A549 (cell line): ENCODE measurements at regions not wholly inside any gene's neighbourhood (a gene's known extent, or its start where the extent isn't known, plus 50 kb on each side); places are given as distances from the start of the nearest gene placed in this dataset.

Experiments
- ATAC-seq, 2 experiments: fragments of 200-7000 bp in 1 of 2; fragments of >200 bp in 1 of 2; cut with Nextera tagmentation in 1 of 2; cut with Tn5 transposase in 1 of 2; 3 replicates each; pipeline versions ENCODE4 v1.8.0 to v1.9.1; 2018 to 2020; ENCODE audit warnings: mild to moderate bottlenecking in 1 of 2, moderate library complexity in 1 of 2
- CTCF ChIA-PET: fragments of 300-600 bp; sonication (Branson Sonifier 250); formaldehyde crosslinking; extraction: SDS; loops from one replicate; lab custom pipeline; 2021; ENCODE audit warnings: antibody characterized with exemption, inconsistent platforms; lab: Yijun Ruan, JAX
- POLR2A ChIA-PET: fragments of 350-600 bp; formaldehyde crosslinking; extraction: SDS; loops from one replicate; lab custom pipeline; 2021; ENCODE audit warnings: antibody characterized with exemption, inconsistent platforms; lab: Yijun Ruan, JAX
- DNase-seq, 2 experiments: peaks; one replicate each; pipeline versions ENCODE4 v3.0.0 to v3.0.0-alpha.2; 2011 to 2016; ENCODE audit warnings: low read depth in 1 of 2, low spot score in 1 of 2
- FAIRE-seq: peaks from 2 replicates; lab custom pipeline; 2011; peaks lifted over from hg19 to GRCh38; lab: Jason Lieb, UNC
- H3K27ac ChIP-seq, 2 experiments: fragments of >200 bp; sonication (Bioruptor Twin); formaldehyde crosslinking; 3 replicates each; pipeline ENCODE4 v1.5.1; 2016 to 2017
- H3K4me1 ChIP-seq: fragments of >200 bp; sonication (Bioruptor Twin); formaldehyde crosslinking; 3 replicates; pipeline ENCODE4 v1.6.1; 2016
- H3K4me2 ChIP-seq: fragments of >200 bp; sonication (Bioruptor Twin); formaldehyde crosslinking; 3 replicates; pipeline ENCODE4 v1.6.1; 2016
- H3K4me3 ChIP-seq: fragments of >200 bp; sonication (Bioruptor Twin); formaldehyde crosslinking; 3 replicates; pipeline ENCODE4 v1.5.1; 2016
- H3K9me3 ChIP-seq: fragments of >200 bp; sonication (Bioruptor Twin); formaldehyde crosslinking; 3 replicates; pipeline ENCODE4 v1.6.1; 2016
- ATOH8 ChIP-seq: fragments of 250-450 bp; sonication (Bioruptor Pico); IDR thresholded peaks from 2 replicates; pipeline ENCODE4 v1.5.0; 2020; ENCODE audit warnings: low read depth, mild to moderate bottlenecking, moderate library complexity
- CBX2 ChIP-seq: fragments of 200-600 bp; sonication (generic); IDR thresholded peaks from 2 replicates; pipeline ENCODE4 v1.6.1; 2016; ENCODE audit warnings: low read depth, mild to moderate bottlenecking, borderline replicate concordance
- CBX8 ChIP-seq: fragments of 200-600 bp; sonication (generic); IDR thresholded peaks from 2 replicates; pipeline ENCODE4 v1.6.1; 2016
- CHD2 ChIP-seq: fragments of 150-350 bp; IDR thresholded peaks from 2 replicates; pipeline ENCODE4 v1.6.1; 2014; ENCODE audit warnings: low read length; ENCODE audit not compliant: partially characterized antibody
- CHD4 ChIP-seq: fragments of 200-600 bp; sonication (generic); IDR thresholded peaks from 2 replicates; pipeline ENCODE4 v1.6.1; 2016; ENCODE audit warnings: antibody characterized with exemption, mild to moderate bottlenecking, borderline replicate concordance
- E2F6 ChIP-seq: IDR thresholded peaks from 2 replicates; pipeline ENCODE4 v1.6.1; 2012; ENCODE audit warnings: low read depth, borderline replicate concordance
- EHF ChIP-seq: fragments of 250-450 bp; sonication (Bioruptor Pico); IDR thresholded peaks from 2 replicates; pipeline ENCODE4 v1.5.0; 2020; ENCODE audit warnings: mild to moderate bottlenecking
- EHMT2 ChIP-seq: fragments of 200-600 bp; sonication (generic); IDR thresholded peaks from 2 replicates; pipeline ENCODE4 v1.6.1; 2016; ENCODE audit warnings: antibody characterized with exemption, low read depth, mild to moderate bottlenecking, moderate library complexity
- FOSL2 ChIP-seq, 2 experiments: fragments of 450-650 bp in 1 of 2; fragments of >200 bp in 1 of 2; sonication (Bioruptor Twin) in 1 of 2; formaldehyde crosslinking; IDR thresholded peaks; 2 replicates each; pipeline versions ENCODE4 v1.5.0 to v1.6.1; 2016 to 2020; ENCODE audit warnings: mild to moderate bottlenecking in 1 of 2, moderate library complexity in 1 of 2
- HDAC2 ChIP-seq: fragments of 200-600 bp; sonication (generic); IDR thresholded peaks from 2 replicates; pipeline ENCODE4 v1.6.1; 2016
- HES2 ChIP-seq: fragments of >200 bp; sonication (Bioruptor Twin); formaldehyde crosslinking; IDR thresholded peaks from 2 replicates; pipeline ENCODE4 v1.6.1; 2016
- HMGXB4 ChIP-seq: fragments of 250-450 bp; sonication (Bioruptor Pico); IDR thresholded peaks from 2 replicates; pipeline ENCODE4 v1.5.0; 2021; ENCODE audit warnings: mild to moderate bottlenecking, moderate library complexity, borderline replicate concordance
- JUN ChIP-seq, 2 experiments: fragments of >200 bp; sonication (Bioruptor Twin); formaldehyde crosslinking; IDR thresholded peaks; 2 replicates in 1 of 2; 3 replicates in 1 of 2; pipeline ENCODE4 v1.6.1; 2016 to 2017
- KDM1A ChIP-seq: fragments of 200-600 bp; sonication (generic); IDR thresholded peaks from 2 replicates; pipeline ENCODE4 v1.6.1; 2016; ENCODE audit warnings: low read depth, mild to moderate bottlenecking
- MAFK ChIP-seq: fragments of 450-650 bp; IDR thresholded peaks from 2 replicates; pipeline ENCODE4 v1.6.1; 2014; ENCODE audit not compliant: partially characterized antibody
- MYC ChIP-seq: IDR thresholded peaks from 2 replicates; pipeline ENCODE4 v1.6.1; 2012; ENCODE audit warnings: mild to moderate bottlenecking, inconsistent platforms, low read length, improper control_type of control experiment, borderline replicate concordance
- NFE2L2 ChIP-seq: fragments of 150-350 bp; conservative IDR thresholded peaks from 2 replicates; pipeline ENCODE4 v1.6.1; 2014; ENCODE audit warnings: low read length
- NPAS2 ChIP-seq: fragments of 250-450 bp; sonication (Bioruptor Pico); IDR thresholded peaks from 2 replicates; pipeline ENCODE4 v1.8.0; 2022; ENCODE audit warnings: mild to moderate bottlenecking, moderate library complexity, borderline replicate concordance
- PHF8 ChIP-seq: fragments of 200-600 bp; sonication (generic); IDR thresholded peaks from 2 replicates; pipeline ENCODE4 v1.6.1; 2016; ENCODE audit warnings: low read depth, mild to moderate bottlenecking, antibody characterized with exemption, moderate library complexity, borderline replicate concordance
- POLR2A ChIP-seq: IDR thresholded peaks from 2 replicates; pipeline ENCODE4 v1.6.1; 2012; ENCODE audit warnings: mild to moderate bottlenecking, low read length
- POLR2AphosphoS2 ChIP-seq: conservative IDR thresholded peaks from 2 replicates; pipeline ENCODE4 v1.6.1; 2012; ENCODE audit warnings: low read length, improper control_type of control experiment, inconsistent platforms
- RARB ChIP-seq: fragments of 250-450 bp; sonication (Bioruptor Pico); IDR thresholded peaks from 2 replicates; pipeline ENCODE4 v1.8.0; 2021; ENCODE audit warnings: mild to moderate bottlenecking, moderate library complexity
- RFX5 ChIP-seq: fragments of 450-650 bp; IDR thresholded peaks from 2 replicates; pipeline ENCODE4 v1.7.1; 2014; ENCODE audit warnings: antibody characterized with exemption, mild to moderate bottlenecking, moderate library complexity
- RNF2 ChIP-seq: fragments of 200-600 bp; sonication (generic); IDR thresholded peaks from 2 replicates; pipeline ENCODE4 v1.6.1; 2016; ENCODE audit warnings: low read depth, mild to moderate bottlenecking, antibody characterized with exemption, moderate library complexity, borderline replicate concordance
- SMC3 ChIP-seq: fragments of >200 bp; sonication (Bioruptor Twin); formaldehyde crosslinking; IDR thresholded peaks from 3 replicates; pipeline ENCODE4 v1.6.1; 2018; ENCODE audit warnings: inconsistent platforms
- USF2 ChIP-seq: fragments of 450-650 bp; IDR thresholded peaks from 2 replicates; pipeline ENCODE4 v1.6.1; 2014; ENCODE audit warnings: antibody characterized with exemption
- ZNF302 ChIP-seq: fragments of 250-450 bp; sonication (Bioruptor Pico); IDR thresholded peaks from 2 replicates; pipeline ENCODE4 v1.9.0; 2021; ENCODE audit warnings: inconsistent platforms, mild to moderate bottlenecking, moderate library complexity
- WGBS: methylation state at CpG from one replicate; pipeline ENCODE4 v1.1.6; 2017; ENCODE audit errors: missing lambda C conversion rate; 5-methylcytosine and 5-hydroxymethylcytosine counted together

GRCh38 chr4:161182913-161183312, 980.9 kb downstream of the FSTL5 start:
- H3K4me3 ChIP-seq: no peak overlapping the region
- DNase-seq (no peak), ATAC-seq (no peak), FAIRE-seq (no peak)
- TF ChIP-seq CHD2: no peak
- ChIA-PET CTCF (no interaction called here), POLR2A (no interaction called here)
- no peak overlapping the region for H3K4me2 ChIP-seq
- no peaks in the 10 kb centered on the region for H3K4me1 ChIP-seq
- no peak overlapping the region for H3K27ac ChIP-seq
- H3K9me3 ChIP-seq: no peaks in the 10 kb centered on the region
- 80% methylated on average over 3 of the region's 3 CpGs for WGBS

- TF ChIP-seq EHF (CRISPR knock-in tag) (no peak), HDAC2 (no peak), MAFK (no peak), CBX2 (no peak), JUN (IDR thresholded peaks at IDR 0.05) (no peak), E2F6 (no peak), FOSL2 (IDR thresholded peaks at IDR 0.05) (no peak), FOSL2 (CRISPR knock-in tag; IDR thresholded peaks at IDR 0.05) (no peak), HES2 (no peak), CHD2 (no peak), PHF8 (no peak), POLR2AphosphoS2 (no peak), RARB (CRISPR knock-in tag) (no peak)
- ATAC-seq (no peak), FAIRE-seq (no peak), DNase-seq (no peak)
- H3K4me3 ChIP-seq: no peak overlapping the region
- CTCF ChIA-PET: interaction anchor here (0.8 to 1.0 kb wide), 2 partner anchors 8 to 12 kb away, joined by 3 to 4 read pairs; no protein-coding TSS in a partner anchor
- WGBS: 42% methylated on average over 5 of the region's 5 CpGs
- no peak overlapping the region for H3K4me2 ChIP-seq
- H3K9me3 ChIP-seq: no peaks in the 10 kb centered on the region
- no peaks in the 10 kb centered on the region for H3K4me1 ChIP-seq
- no peak overlapping the region for H3K27ac ChIP-seq
- POLR2A ChIA-PET: no interaction called here
These were observed 985.5 kb downstream of the FSTL5 start for GRCh38 chr4:161178310-161178709.

- Histone ChIP-seq H3K4me3 (no peak overlapping the region), H3K4me1 (no peaks in the 10 kb centered on the region), H3K4me2 (no peak overlapping the region), H3K9me3 (no peaks in the 10 kb centered on the region), H3K27ac (no peak overlapping the region)
- ATAC-seq (no peak), FAIRE-seq (no peak), DNase-seq (no peak)
- ChIA-PET POLR2A (no interaction called here), CTCF (no interaction called here)
- TF ChIP-seq MYC (no peak), MAFK (peak; percentile 9), HDAC2 (no peak)
- WGBS: 58% methylated on average over 1 of the region's 1 CpG
These were observed 991.3 kb downstream of the FSTL5 start for GRCh38 chr4:161172396-161173026.

- FAIRE-seq: no peak
These were observed 996.3 kb downstream of the FSTL5 start for GRCh38 chr4:161167539-161167938.

More at GRCh38 chr4:161167539-161167938, 996.3 kb downstream of the FSTL5 start:
- TF ChIP-seq RFX5 (no peak), KDM1A (no peak), USF2 (no peak), HMGXB4 (CRISPR knock-in tag) (no peak), NFE2L2 (no peak), POLR2A (no peak), ATOH8 (CRISPR knock-in tag) (no peak), JUN (IDR thresholded peaks at IDR 0.05) (no peak), PHF8 (no peak), NPAS2 (no peak), ZNF302 (CRISPR knock-in tag) (no peak), MAFK (no peak), RNF2 (no peak), CHD4 (no peak), EHMT2 (no peak), SMC3 (no peak), CBX8 (no peak)
- H3K9me3 ChIP-seq: no peaks in the 10 kb centered on the region
- no peak overlapping the region for H3K27ac ChIP-seq
- ChIA-PET CTCF (no interaction called here), POLR2A (no interaction called here)
- H3K4me1 ChIP-seq: no peaks in the 10 kb centered on the region
- H3K4me3 ChIP-seq: no peak overlapping the region
- no peak for DNase-seq
- ATAC-seq: no peak
- no peak overlapping the region for H3K4me2 ChIP-seq
